K562 (cell line): ENCODE measurements at regions not wholly inside any gene's neighbourhood (a gene's known extent, or its start where the extent isn't known, plus 50 kb on each side); places are given as distances from the start of the nearest gene placed in this dataset.

ENCODE experiments used
- ATAC-seq: fragments of 200-7000 bp; cut with Tn5 transposase; 3 replicates; pipeline ENCODE4 v1.9.1; 2020; ENCODE audit warnings: moderate library complexity
- BruUV-seq: library from RNA; stranded (reverse); fragments of 400-500 nt; replicated peaks from 2 replicates; lab custom pipeline; 2021; lab: Mats Ljungman, UMichigan
- CTCF ChIA-PET: fragments of 300-600 bp; formaldehyde crosslinking; extraction: SDS; loops from one replicate; lab custom pipeline; 2021; ENCODE audit warnings: low intra/inter-chr PET ratio; lab: Yijun Ruan, JAX
- POLR2A ChIA-PET: fragments of 300-600, 350-650 bp; sonication (Branson Sonifier 250); formaldehyde crosslinking; extraction: SDS; loops from one replicate; lab custom pipeline; 2021; ENCODE audit warnings: antibody characterized with exemption, inconsistent platforms; lab: Yijun Ruan, JAX
- DNase-seq, 4 experiments: peaks; one replicate each; pipeline versions ENCODE4 v3.0.0 to v3.0.0-alpha.2; 2011 to 2018; ENCODE audit warnings: low spot score in 3 of 4, mixed read lengths in 3 of 4; ENCODE audit errors: extremely low read depth in 1 of 4
- FAIRE-seq: peaks from 2 replicates; lab custom pipeline; 2011; peaks lifted over from hg19 to GRCh38; lab: Jason Lieb, UNC
- H2AFZ ChIP-seq: 2 replicates; pipeline ENCODE4 v1.6.0; 2011; ENCODE audit warnings: low read depth, low read length, control low read depth, inconsistent platforms
- H3K27ac ChIP-seq: fragments of 200-600 bp; 3 replicates; pipeline ENCODE4 v1.8.0; 2011; ENCODE audit warnings: low read depth, mild to moderate bottlenecking, control low read depth, inconsistent platforms, low read length, moderate library complexity, mixed read lengths; ENCODE audit errors: extremely low read depth
- H3K27me3 ChIP-seq, 2 experiments: fragments of 300-600 bp in 1 of 2; 2 replicates in 1 of 2; 3 replicates in 1 of 2; pipeline versions ENCODE4 v1.6.0 to v1.8.0; 2011; ENCODE audit warnings: inconsistent platforms in 2 of 2, low read length in 2 of 2, mild to moderate bottlenecking in 1 of 2, mixed read lengths in 1 of 2, moderate library complexity in 1 of 2; ENCODE audit not compliant: control insufficient read depth in 2 of 2, insufficient read depth in 2 of 2
- H3K36me3 ChIP-seq: fragments of 300-600 bp; 3 replicates; pipeline ENCODE4 v1.8.0; 2011; ENCODE audit warnings: mild to moderate bottlenecking, low read length, inconsistent platforms; ENCODE audit not compliant: control insufficient read depth, insufficient read depth
- H3K4me1 ChIP-seq, 2 experiments: fragments of 200-600 bp in 1 of 2; replicated peaks in 1 of 2; 2 replicates in 1 of 2; 3 replicates in 1 of 2; pipeline versions ENCODE4 v1.5.1 to v1.8.0; 2011; ENCODE audit warnings: inconsistent platforms in 2 of 2, low read length in 2 of 2, mild to moderate bottlenecking in 1 of 2, mixed read lengths in 1 of 2, moderate library complexity in 1 of 2; ENCODE audit not compliant: control insufficient read depth in 2 of 2, insufficient read depth in 2 of 2
- H3K4me2 ChIP-seq: 2 replicates; pipeline ENCODE4 v1.6.1; 2011; ENCODE audit warnings: low read length, control low read depth, inconsistent platforms, mixed read lengths; ENCODE audit not compliant: insufficient read depth
- H3K4me3 ChIP-seq: fragments of 200-600 bp; sonication (generic), shearing (Covaris generic); 2 replicates; pipeline ENCODE4 v1.5.1; 2016; ENCODE audit warnings: control low read depth, inconsistent platforms
- H3K79me2 ChIP-seq: fragments of 200-600 bp; 3 replicates; pipeline ENCODE4 v1.8.0; 2011; ENCODE audit warnings: low read length, inconsistent platforms; ENCODE audit not compliant: control insufficient read depth, insufficient read depth
- H3K9ac ChIP-seq, 2 experiments: 2 replicates each; pipeline versions ENCODE4 v1.6.0 to v1.6.1; 2011; ENCODE audit warnings: low read depth in 2 of 2, low read length in 2 of 2, control low read depth in 1 of 2, inconsistent platforms in 1 of 2, mild to moderate bottlenecking in 1 of 2, mixed read lengths in 1 of 2; ENCODE audit not compliant: insufficient read depth in 1 of 2
- H3K9me1 ChIP-seq: one replicate; pipeline ENCODE4 v1.6.0; 2011; ENCODE audit warnings: inconsistent platforms, mild to moderate bottlenecking, low read length, moderate library complexity; ENCODE audit not compliant: control insufficient read depth, insufficient read depth
- H3K9me3 ChIP-seq: replicated peaks from 2 replicates; pipeline ENCODE4 v1.5.1; 2011; ENCODE audit warnings: low read depth, low read length, inconsistent platforms; ENCODE audit not compliant: control insufficient read depth, insufficient read depth
- H4K20me1 ChIP-seq: replicated peaks from 2 replicates; pipeline ENCODE4 v1.6.1; 2011; ENCODE audit warnings: low read length, inconsistent platforms, mixed read lengths; ENCODE audit not compliant: control insufficient read depth, insufficient read depth
- CHD4 ChIP-seq: fragments of 200-600 bp; sonication (generic); IDR thresholded peaks from 3 replicates; pipeline ENCODE4 v1.6.1; 2012; ENCODE audit warnings: low read depth, mild to moderate bottlenecking, mixed read lengths, low read length, inconsistent platforms; ENCODE audit not compliant: insufficient read depth, insufficient replicate concordance, poor library complexity, severe bottlenecking
- DIDO1 ChIP-seq: fragments of 450-650 bp; IDR thresholded peaks from 2 replicates; pipeline ENCODE4 v1.6.1; 2016; ENCODE audit warnings: low read depth, missing biosample characterization, missing genetic modification characterization
- HCFC1 ChIP-seq: IDR thresholded peaks from 2 replicates; pipeline ENCODE4 v1.6.1; 2012; ENCODE audit warnings: low read depth, low read length, improper control_type of control experiment
- HMGN3 ChIP-seq: IDR thresholded peaks from 2 replicates; pipeline ENCODE4 v1.6.1; 2011; ENCODE audit warnings: borderline replicate concordance, low read depth, mild to moderate bottlenecking, mixed read lengths, low read length; ENCODE audit not compliant: insufficient read length; ENCODE audit errors: extremely low read depth
- MBD2 ChIP-seq: sonication (generic); IDR thresholded peaks from 2 replicates; pipeline ENCODE4 v1.6.1; 2016; ENCODE audit warnings: low read depth, borderline replicate concordance
- NEUROD1 ChIP-seq: fragments of 150-350 bp; IDR thresholded peaks from 2 replicates; pipeline ENCODE4 v1.6.1; 2014; ENCODE audit warnings: borderline replicate concordance, low read length, low read depth; ENCODE audit not compliant: partially characterized antibody
- NFRKB ChIP-seq: fragments of 450-650 bp; IDR thresholded peaks from 2 replicates; pipeline ENCODE4 v1.6.1; 2016; ENCODE audit warnings: low read depth
- NR1H2 ChIP-seq: sonication (generic); formaldehyde crosslinking; IDR thresholded peaks from 2 replicates; pipeline ENCODE4 v1.4.0; 2020; ENCODE audit warnings: mild to moderate bottlenecking, missing genetic modification reagents
- PHB2 ChIP-seq: fragments of 450-650 bp; IDR thresholded peaks from 2 replicates; pipeline ENCODE4 v1.6.1; 2017; ENCODE audit warnings: low read depth
- RBM34 ChIP-seq: fragments of 200-400 bp; formaldehyde crosslinking; IDR thresholded peaks from 2 replicates; pipeline ENCODE4 v1.6.1; 2018; ENCODE audit warnings: low read length, borderline replicate concordance; ENCODE audit not compliant: insufficient read depth
- SMAD3 ChIP-seq: fragments of 450-650 bp; formaldehyde crosslinking; conservative IDR thresholded peaks from 2 replicates; pipeline ENCODE4 v1.4.0; 2020; ENCODE audit warnings: mild to moderate bottlenecking
- SOX6 ChIP-seq: fragments of 450-650 bp; IDR thresholded peaks from 2 replicates; pipeline ENCODE4 v1.6.1; 2014; ENCODE audit warnings: mild to moderate bottlenecking
- SREBF2 ChIP-seq: sonication (generic); formaldehyde crosslinking; IDR thresholded peaks from 2 replicates; pipeline ENCODE4 v1.4.0; 2020; ENCODE audit warnings: mild to moderate bottlenecking, missing genetic modification reagents
- STAG1 ChIP-seq: sonication (generic); formaldehyde crosslinking; IDR thresholded peaks from 2 replicates; pipeline ENCODE4 v1.5.0; 2020; ENCODE audit warnings: missing genetic modification reagents, borderline replicate concordance
- TCF7L2 ChIP-seq: fragments of 150-350 bp; IDR thresholded peaks from 2 replicates; pipeline ENCODE4 v1.6.1; 2016; ENCODE audit warnings: low read depth, mild to moderate bottlenecking, low read length, moderate library complexity
- TCFL5 ChIP-seq: fragments of 250-450 bp; sonication (Bioruptor Pico); conservative IDR thresholded peaks from 2 replicates; pipeline ENCODE4 v1.6.1; 2021; ENCODE audit warnings: mild to moderate bottlenecking, moderate library complexity, matching md5 sums
- ZNF354B ChIP-seq: fragments of 250-450 bp; sonication (Bioruptor Pico); IDR thresholded peaks from 2 replicates; pipeline ENCODE4 v1.4.0; 2020
- ZNF41 ChIP-seq: fragments of 250-450 bp; sonication (Bioruptor Pico); conservative IDR thresholded peaks from 2 replicates; pipeline ENCODE4 v1.4.0; 2020; ENCODE audit warnings: mild to moderate bottlenecking
- ZNF699 ChIP-seq: fragments of 250-450 bp; sonication (Bioruptor Pico); IDR thresholded peaks from 2 replicates; pipeline ENCODE4 v1.8.0; 2021; ENCODE audit warnings: mild to moderate bottlenecking, moderate library complexity; ENCODE audit not compliant: insufficient replicate concordance
- WGBS: fragments of 100-300 bp; shearing (Covaris generic); methylation state at CpG from one replicate; pipeline ENCODE4 v1.1.6; 2016; ENCODE audit warnings: low coverage, mixed read lengths; ENCODE audit not compliant: insufficient coverage; ENCODE audit errors: missing lambda C conversion rate; 5-methylcytosine and 5-hydroxymethylcytosine counted together
- in situ Hi-C: fragments of 300-500 bp; cut with MboI; formaldehyde crosslinking; loops from 4 replicates; pipeline ENCODE4 v1.15.0; 2018; ENCODE audit warnings: inconsistent platforms, mixed read lengths
- intact Hi-C: fragments of 100-400 bp; cut with micrococcal nuclease; formaldehyde crosslinking; loops from 2 replicates; pipeline ENCODE4 v1.14.2; 2022

DNA sequence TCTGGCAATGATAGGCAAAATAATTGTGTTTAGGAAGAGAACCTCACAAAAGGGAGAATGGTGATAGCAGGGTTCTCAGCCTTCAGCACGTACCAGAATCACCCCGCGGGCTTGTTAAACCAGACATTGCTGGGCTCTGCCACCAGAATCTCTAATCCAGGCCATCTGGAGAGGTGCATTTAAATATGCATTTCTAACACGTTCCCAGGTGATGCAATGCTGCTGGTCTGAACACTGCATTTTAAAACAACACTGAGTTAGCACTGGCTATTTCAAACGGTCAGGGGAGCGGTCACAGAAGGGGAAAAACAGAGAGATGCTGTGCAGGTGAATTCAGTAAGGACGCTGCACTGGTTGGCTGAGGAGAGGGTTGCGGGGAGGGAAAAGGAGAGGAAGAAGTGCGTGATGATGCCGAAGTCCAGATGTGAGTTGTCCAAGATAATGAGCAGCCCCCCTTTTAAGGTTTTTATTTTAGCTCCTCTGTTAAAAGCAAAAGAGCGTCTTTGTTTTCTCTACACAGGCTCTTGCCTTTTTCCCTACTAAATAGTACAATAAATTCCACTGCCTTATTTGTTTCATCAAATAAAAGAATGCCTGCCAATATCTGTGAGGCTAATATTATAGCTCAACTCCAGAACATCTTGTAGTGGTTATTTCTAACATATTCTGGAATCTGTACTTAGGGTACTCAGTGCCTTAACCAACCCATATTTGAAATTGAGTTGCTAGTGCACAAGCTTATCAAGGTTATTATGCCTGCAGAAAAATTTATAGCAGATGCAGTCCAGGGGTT, 109.6 kb upstream of the POU2AF2 start:
- no peak for FAIRE-seq
- Histone ChIP-seq H3K9me1 (no peaks in the 10 kb centered on the region), H3K79me2 (no peaks in the 10 kb centered on the region), H3K9ac (no peak overlapping the region), H3K4me3 (no peak overlapping the region), H3K4me1 (no peaks in the 10 kb centered on the region), H4K20me1 (no peaks in the 10 kb centered on the region), H3K27me3 (no peaks in the 10 kb centered on the region), H3K9me3 (no peaks in the 10 kb centered on the region; the same call in 1 of the 2 replicates), H3K36me3 (no peaks in the 10 kb centered on the region), H3K4me2 (no peak overlapping the region), H3K27ac (no peak overlapping the region), H2AFZ (no peak overlapping the region)
- intact Hi-C loops = no loop called here
- no TSS peak for BruUV-seq
- POLR2A ChIA-PET = no interaction called here
- no peak for DNase-seq
- TF ChIP-seq PHB2 (no peak), ZNF699 (CRISPR knock-in tag) (no peak), STAG1 (CRISPR knock-in tag) (no peak)
- no peak for ATAC-seq
- 1% methylated on average over 11 of the region's 11 CpGs for WGBS
- in situ Hi-C loops = no loop called here
- CTCF ChIA-PET = no interaction called here

DNA sequence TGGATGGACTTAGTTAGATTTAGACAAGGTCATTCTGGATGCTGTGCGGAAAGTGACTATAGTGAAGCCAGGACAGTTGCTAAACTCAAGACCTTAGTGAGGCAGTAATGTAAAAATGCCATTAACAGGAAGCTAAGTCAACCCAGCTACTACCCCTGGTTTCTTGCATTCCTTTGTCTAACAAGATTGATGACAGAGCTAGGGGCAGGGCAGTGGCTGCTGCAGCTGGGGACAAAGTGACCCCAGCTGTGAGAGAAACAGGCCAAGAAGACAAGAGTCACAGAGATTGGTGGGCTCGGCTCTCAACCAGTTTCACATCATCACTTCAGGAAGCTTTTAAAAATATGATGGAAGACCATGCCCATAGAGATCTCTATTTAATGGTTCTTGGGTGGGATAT, 110.4 kb upstream of the POU2AF2 start:
- FAIRE-seq (no peak), ATAC-seq (no peak), DNase-seq (no peak)
- Histone ChIP-seq H3K4me1 (no peaks in the 10 kb centered on the region), H3K4me2 (no peak overlapping the region), H3K4me3 (no peak overlapping the region), H3K9ac (no peak overlapping the region), H3K27ac (no peak overlapping the region), H2AFZ (no peak overlapping the region), H4K20me1 (no peaks in the 10 kb centered on the region), H3K27me3 (no peaks in the 10 kb centered on the region), H3K36me3 (no peaks in the 10 kb centered on the region), H3K79me2 (no peaks in the 10 kb centered on the region), H3K9me1 (no peaks in the 10 kb centered on the region), H3K9me3 (no peaks in the 10 kb centered on the region; the same call in 1 of the 2 replicates)
- CTCF ChIA-PET = no interaction called here
- BruUV-seq = no TSS peak
- POLR2A ChIA-PET = no interaction called here
- intact Hi-C loops (no loop called here), in situ Hi-C loops (no loop called here)
- WGBS = 0% methylated on average over 2 of the region's 2 CpGs
- TF ChIP-seq DIDO1 (no peak), NR1H2 (CRISPR knock-in tag) (no peak), TCF7L2 (no peak), NFRKB (no peak), TCFL5 (CRISPR knock-in tag) (no peak), NEUROD1 (no peak), HCFC1 (no peak), SOX6 (no peak), HMGN3 (no peak), SREBF2 (CRISPR knock-in tag) (no peak), MBD2 (no peak), SMAD3 (CRISPR knock-in tag) (no peak), CHD4 (no peak), RBM34 (no peak), ZNF41 (CRISPR knock-in tag) (no peak), ZNF354B (CRISPR knock-in tag) (no peak)
